Neural cell (in vitro differentiated cells): ENCODE measurements at regions not wholly inside any gene's neighbourhood (a gene's known extent, or its start where the extent isn't known, plus 50 kb on each side); places are given as distances from the start of the nearest gene placed in this dataset.

Source experiments
- H2AFZ ChIP-seq: fragments of 200-600, 300-800 bp; sonication (generic), shearing (Covaris generic); 2 replicates; pipeline ENCODE4 v1.6.0; 2014; ENCODE audit warnings: low read depth, mild to moderate bottlenecking, antibody characterized with exemption, low read length, moderate library complexity
- H3F3A ChIP-seq: fragments of 200-600 bp; shearing (Covaris generic); 2 replicates; pipeline ENCODE4 v1.6.1; 2016; ENCODE audit warnings: mild to moderate bottlenecking, moderate library complexity, mixed read lengths, antibody characterized with exemption, low read length; ENCODE audit not compliant: insufficient read depth, poor library complexity, severe bottlenecking
- H3K27ac ChIP-seq: fragments of 200-600, 300-800 bp; sonication (generic), shearing (Covaris generic); 2 replicates; pipeline ENCODE4 v1.5.1; 2014; ENCODE audit warnings: mild to moderate bottlenecking, low read length, moderate library complexity
- H3K27me3 ChIP-seq: fragments of 300-800, 200-600 bp; sonication (generic), shearing (Covaris generic); 2 replicates; pipeline ENCODE4 v1.6.0; 2014; ENCODE audit warnings: mild to moderate bottlenecking, low read depth, low read length, moderate library complexity; ENCODE audit not compliant: insufficient read depth
- H3K36me3 ChIP-seq: fragments of 300-800, 200-600 bp; sonication (generic), shearing (Covaris generic); 2 replicates; pipeline ENCODE4 v1.5.1; 2014; ENCODE audit warnings: mild to moderate bottlenecking, antibody characterized with exemption, low read length, moderate library complexity; ENCODE audit not compliant: insufficient read depth
- H3K4me2 ChIP-seq: fragments of 300-800, 200-600 bp; sonication (generic), shearing (Covaris generic); 2 replicates; pipeline ENCODE4 v1.6.0; 2014; ENCODE audit warnings: mild to moderate bottlenecking, low read length
- H3K4me3 ChIP-seq: fragments of 300-800, 200-600 bp; sonication (generic), shearing (Covaris generic); 2 replicates; pipeline ENCODE4 v1.5.1; 2014; ENCODE audit warnings: mild to moderate bottlenecking, low read length, moderate library complexity
- H3K79me2 ChIP-seq: fragments of 200-600 bp; shearing (Covaris generic); replicated peaks from 2 replicates; pipeline ENCODE4 v1.6.0; 2014; ENCODE audit warnings: mild to moderate bottlenecking, low read length, moderate library complexity; ENCODE audit not compliant: insufficient read depth
- H3K9ac ChIP-seq: fragments of 300-800, 200-600 bp; sonication (generic), shearing (Covaris generic); 2 replicates; pipeline ENCODE4 v1.6.1; 2016; ENCODE audit warnings: mild to moderate bottlenecking, low read length, mixed read lengths
- H3K9me2 ChIP-seq: fragments of 200-600 bp; shearing (Covaris generic); 2 replicates; pipeline ENCODE4 v1.6.1; 2016; ENCODE audit warnings: mild to moderate bottlenecking, low read length, mixed read lengths; ENCODE audit not compliant: insufficient read depth
- H3K9me3 ChIP-seq: fragments of 200-600, 300-800 bp; sonication (generic), shearing (Covaris generic); 2 replicates; pipeline ENCODE4 v1.6.1; 2016; ENCODE audit warnings: mild to moderate bottlenecking, mixed run types, low read length, moderate library complexity, mixed read lengths
- H4K20me1 ChIP-seq: fragments of 200-600 bp; shearing (Covaris generic); 2 replicates; pipeline ENCODE4 v1.6.1; 2016; ENCODE audit warnings: mild to moderate bottlenecking, mixed run types; ENCODE audit not compliant: insufficient read depth
- CTCF ChIP-seq: fragments of 450-650 bp; IDR thresholded peaks from 2 replicates; pipeline ENCODE4 v1.5.1; 2014; ENCODE audit warnings: antibody characterized with exemption, mild to moderate bottlenecking, moderate library complexity; ENCODE audit not compliant: poor library complexity, severe bottlenecking
- EP300 ChIP-seq: fragments of 450-650 bp; conservative IDR thresholded peaks from 2 replicates; pipeline ENCODE4 v1.6.1; 2014; ENCODE audit warnings: antibody characterized with exemption, mild to moderate bottlenecking, moderate library complexity; ENCODE audit not compliant: poor library complexity, severe bottlenecking
- EZH2 ChIP-seq: fragments of 200-600, 300-800 bp; shearing (Covaris generic), sonication (generic); IDR thresholded peaks from 2 replicates; pipeline ENCODE4 v1.6.1; 2014; ENCODE audit warnings: antibody characterized with exemption, low read length, borderline replicate concordance, mild to moderate bottlenecking; ENCODE audit not compliant: insufficient read depth, poor library complexity, severe bottlenecking
- MXI1 ChIP-seq: fragments of 450-650 bp; conservative IDR thresholded peaks from 2 replicates; pipeline ENCODE4 v1.6.1; 2014; ENCODE audit warnings: antibody characterized with exemption, mild to moderate bottlenecking; ENCODE audit not compliant: poor library complexity, severe bottlenecking
- POLR2AphosphoS5 ChIP-seq: IDR thresholded peaks from 2 replicates; pipeline ENCODE4 v1.6.1; 2012
- RAD21 ChIP-seq: fragments of 450-650 bp; conservative IDR thresholded peaks from 2 replicates; pipeline ENCODE4 v1.6.1; 2014; ENCODE audit warnings: antibody characterized with exemption, mild to moderate bottlenecking, moderate library complexity
- REST ChIP-seq: IDR thresholded peaks from 2 replicates; pipeline ENCODE4 v1.6.1; 2012; ENCODE audit warnings: borderline replicate concordance
- SMC3 ChIP-seq: fragments of 450-650 bp; conservative IDR thresholded peaks from 2 replicates; pipeline ENCODE4 v1.6.1; 2014; ENCODE audit warnings: antibody characterized with exemption, mild to moderate bottlenecking, moderate library complexity; ENCODE audit not compliant: poor library complexity
- TAF1 ChIP-seq: IDR thresholded peaks from 2 replicates; pipeline ENCODE4 v1.6.1; 2012; ENCODE audit warnings: low read depth

- TF ChIP-seq SMC3 (no peak), CTCF (no peak), RAD21 (no peak), EZH2 (no peak), REST (no peak), TAF1 (no peak), EP300 (no peak), MXI1 (no peak), POLR2AphosphoS5 (no peak)
- Histone ChIP-seq H3K4me2 (no peak overlapping the region), H3F3A (no peaks in the 10 kb centered on the region), H3K4me3 (no peak overlapping the region), H3K9me3 (no peaks in the 10 kb centered on the region), H3K27me3 (no peaks in the 10 kb centered on the region), H3K79me2 (no peaks in the 10 kb centered on the region), H3K9ac (no peak overlapping the region), H4K20me1 (no peaks in the 10 kb centered on the region), H3K27ac (no peak overlapping the region), H3K36me3 (no peaks in the 10 kb centered on the region), H2AFZ (no peak overlapping the region), H3K9me2 (no peaks in the 10 kb centered on the region)
Measured at GRCh38 chr5:115428676-115429075, 115.9 kb downstream of the FEM1C start.

GRCh38 chr5:115428248-115428647 is 116.3 kb downstream of the FEM1C start:
- no peak for TF ChIP-seq RAD21
- no peak for TF ChIP-seq EP300
- no peak for TF ChIP-seq SMC3
- TF ChIP-seq POLR2AphosphoS5: no peak
- no peak for TF ChIP-seq CTCF
- H2AFZ ChIP-seq: no peak overlapping the region

More at GRCh38 chr5:115428248-115428647, 116.3 kb downstream of the FEM1C start:
- no peaks in the 10 kb centered on the region for H3F3A ChIP-seq
- H3K9me3 ChIP-seq: no peaks in the 10 kb centered on the region
- no peaks in the 10 kb centered on the region for H3K79me2 ChIP-seq
- no peak overlapping the region for H3K4me3 ChIP-seq
- H3K4me2 ChIP-seq: no peak overlapping the region
- no peak overlapping the region for H3K27ac ChIP-seq
- no peaks in the 10 kb centered on the region for H3K9me2 ChIP-seq
- H3K27me3 ChIP-seq: no peaks in the 10 kb centered on the region
- H3K36me3 ChIP-seq: no peaks in the 10 kb centered on the region
- no peaks in the 10 kb centered on the region for H4K20me1 ChIP-seq
- no peak overlapping the region for H3K9ac ChIP-seq
